Spleen (tissue), 11 donors: ENCODE measurements at regions not wholly inside any gene's neighbourhood (a gene's known extent, or its start where the extent isn't known, plus 50 kb on each side); places are given as distances from the start of the nearest gene placed in this dataset.

Source experiments
- DNase-seq: peaks from one replicate; pipeline ENCODE4 v3.0.0-alpha.2; 2020
- H3K27ac ChIP-seq, 8 donors: fragments of 200-600 bp; sonication (generic) in 7 of 8; 1 replicate in 4 of 8; 2 replicates in 4 of 8; pipeline versions ENCODE4 v1.5.0 to v1.8.0; 2016 to 2021; ENCODE audit warnings: inconsistent platforms in 4 of 8, mild to moderate bottlenecking in 4 of 8, moderate library complexity in 1 of 8
- H3K27me3 ChIP-seq, 7 donors: fragments of 200-600 bp; sonication (generic) in 6 of 7; replicated peaks in 1 of 7; 1 replicate in 4 of 7; 2 replicates in 3 of 7; pipeline versions ENCODE4 v1.5.0 to v1.8.0; 2016 to 2021; ENCODE audit warnings: inconsistent platforms in 3 of 7, mild to moderate bottlenecking in 1 of 7
- H3K36me3 ChIP-seq, 6 donors: fragments of 200-600 bp; sonication (generic) in 5 of 6; 1 replicate in 4 of 6; 2 replicates in 2 of 6; pipeline versions ENCODE4 v1.5.0 to v1.8.0; 2016 to 2021; ENCODE audit warnings: inconsistent platforms in 2 of 6
- H3K4me1 ChIP-seq, 6 donors: fragments of 200-600 bp; sonication (generic) in 5 of 6; 1 replicate in 3 of 6; 2 replicates in 3 of 6; pipeline versions ENCODE4 v1.5.0 to v1.8.0; 2016 to 2021; ENCODE audit warnings: inconsistent platforms in 3 of 6
- H3K4me3 ChIP-seq, 8 donors: fragments of 200-600 bp; sonication (generic) in 7 of 8; 1 replicate in 4 of 8; 2 replicates in 4 of 8; pipeline versions ENCODE4 v1.5.0 to v1.8.0; 2016 to 2021; ENCODE audit warnings: inconsistent platforms in 4 of 8, mild to moderate bottlenecking in 4 of 8, moderate library complexity in 2 of 8
- H3K9me3 ChIP-seq, 8 donors: fragments of 200-600 bp; sonication (generic) in 7 of 8; 1 replicate in 4 of 8; 2 replicates in 4 of 8; pipeline versions ENCODE4 v1.5.0 to v1.8.0; 2016 to 2021; ENCODE audit warnings: inconsistent platforms in 4 of 8
- CTCF ChIP-seq, 11 experiments: fragments of 200-600 bp in 7 of 11; fragments of 450-650 bp in 4 of 11; sonication (generic) in 4 of 11; IDR thresholded peaks in 8 of 11; conservative IDR thresholded peaks in 3 of 11; 1 replicate in 7 of 11; 2 replicates in 4 of 11; pipeline versions ENCODE4 v1.4.0 to v1.8.0; 2016 to 2021; ENCODE audit warnings: antibody characterized with exemption in 11 of 11, inconsistent platforms in 4 of 11, mild to moderate bottlenecking in 1 of 11
- POLR2A ChIP-seq, 3 donors: fragments of 450-650 bp; IDR thresholded peaks; one replicate each; pipeline ENCODE4 v1.5.1; 2017; ENCODE audit warnings: antibody characterized with exemption in 3 of 3, mild to moderate bottlenecking in 1 of 3
- POLR2AphosphoS5 ChIP-seq, 3 donors: sonication (generic); formaldehyde crosslinking; IDR thresholded peaks; one replicate each; pipeline ENCODE4 v1.5.1; 2017; ENCODE audit warnings: antibody characterized with exemption in 3 of 3
- WGBS, 5 donors: extraction: QIAGEN DNeasy Blood & Tissue Kit in 3 of 5; methylation state at CpG; one replicate each; pipeline versions ENCODE4 v1.1.5 to v1.1.7; 2013 to 2018; 5-methylcytosine and 5-hydroxymethylcytosine counted together
- intact Hi-C: fragments of 100-400 bp; cut with DNase I; formaldehyde crosslinking; loops from one replicate; pipeline ENCODE4 v1.15.0; 2023; ENCODE audit warnings: low total_unique reads
- donor health status: healthy with polysubstance abuse.
- donor health status: DM: no; HTN: no; CAD: no; lungs with moderate emphysema.
- donor health status: DM: no; HTN: no; CAD: no.
- donor health status: Bipolar disorder and iron deficiency.
- donor health status: healthy.
- donor health status: DM: no; HTN: no; CAD: no.
- donor health status: DM: yes; HTN: yes; CAD: no.

DNA sequence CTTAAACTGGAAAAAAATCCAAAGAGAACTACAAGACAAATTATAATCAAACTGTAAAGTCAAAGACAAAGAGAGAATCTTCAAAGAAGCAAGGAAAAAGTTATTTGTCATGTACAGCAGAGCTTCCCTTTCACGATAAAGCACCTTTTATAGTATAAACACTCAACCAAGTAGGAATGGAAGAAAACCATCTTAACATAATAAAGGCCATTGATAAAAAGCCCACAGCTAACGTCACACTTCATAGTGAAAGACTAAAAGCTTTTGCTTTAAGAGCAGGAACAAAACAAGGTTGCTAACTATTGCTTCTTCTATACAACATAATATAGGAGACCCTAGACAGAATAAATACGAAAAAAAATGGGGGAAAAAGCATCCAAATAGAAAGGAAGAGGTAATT, 595.7 kb upstream of the POU3F4 start:
- no peaks in the 10 kb centered on the region for H3K9me3 ChIP-seq
- DNase-seq = no peak
- intact Hi-C loops = no loop called here
- no peak overlapping the region for H3K27ac ChIP-seq
- H3K27me3 ChIP-seq = no peaks in the 10 kb centered on the region
- 29 to 47% (median 40%) methylated on average over 3 of the region's 3 CpGs for WGBS, 5 donors
- no peaks in the 10 kb centered on the region for H3K4me1 ChIP-seq
- TF ChIP-seq CTCF (IDR thresholded peaks at IDR 0.05 in 8 of 11, conservative IDR thresholded peaks at IDR 0.05 in 3 of 11) = no peak
- no peak for TF ChIP-seq POLR2AphosphoS5 (IDR thresholded peaks at IDR 0.05)
- no peak for TF ChIP-seq POLR2A (IDR thresholded peaks at IDR 0.05)
- no peaks in the 10 kb centered on the region for H3K36me3 ChIP-seq
- no peak overlapping the region for H3K4me3 ChIP-seq

DNA sequence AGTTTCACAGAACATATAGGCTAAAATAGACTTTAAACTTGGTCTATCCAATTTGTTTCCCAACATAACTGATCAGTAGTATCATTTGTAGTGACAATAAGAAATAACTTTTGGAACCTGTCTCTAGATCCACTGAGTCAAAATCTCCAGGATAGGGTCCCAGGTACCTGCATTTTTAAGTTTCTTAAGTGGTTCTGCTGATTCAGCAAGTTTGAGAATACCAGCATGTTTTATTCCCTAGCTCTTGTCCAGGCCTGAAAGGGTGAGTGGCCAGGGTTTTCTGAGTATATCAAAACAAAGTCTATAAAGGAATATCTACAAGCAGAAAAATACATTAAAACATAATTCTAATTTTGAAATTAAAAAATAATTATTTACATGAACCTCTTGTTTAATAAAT, 573.1 kb upstream of the POU3F4 start:
- Histone ChIP-seq H3K36me3 (no peaks in the 10 kb centered on the region), H3K27ac (no peak overlapping the region), H3K9me3 (peaks cover 0 to 5% (median 0%) of the 10 kb centered on the region in 8 donors), H3K4me3 (no peak overlapping the region), H3K27me3 (no peaks in the 10 kb centered on the region), H3K4me1 (no peaks in the 10 kb centered on the region)
- DNase-seq = no peak
- intact Hi-C loops = no loop called here
- TF ChIP-seq POLR2A (IDR thresholded peaks at IDR 0.05) = no peak
- no peak for TF ChIP-seq POLR2AphosphoS5 (IDR thresholded peaks at IDR 0.05)
- no peak for TF ChIP-seq CTCF (IDR thresholded peaks at IDR 0.05 in 8 of 11, conservative IDR thresholded peaks at IDR 0.05 in 3 of 11)

- WGBS, 5 donors = 64 to 82% (median 78%) methylated on average over 3 of the region's 3 CpGs
- no peak overlapping the region for H3K27ac ChIP-seq
- no peaks in the 10 kb centered on the region for H3K36me3 ChIP-seq
- no peak overlapping the region for H3K4me3 ChIP-seq
- no peak for DNase-seq
- H3K4me1 ChIP-seq = no peaks in the 10 kb centered on the region
- no peak for TF ChIP-seq POLR2A (IDR thresholded peaks at IDR 0.05)
- no peak for TF ChIP-seq CTCF (IDR thresholded peaks at IDR 0.05 in 8 of 11, conservative IDR thresholded peaks at IDR 0.05 in 3 of 11)
- no peak for TF ChIP-seq POLR2AphosphoS5 (IDR thresholded peaks at IDR 0.05)
- peaks cover 0 to 4% (median 0%) of the 10 kb centered on the region in 7 donors for H3K27me3 ChIP-seq
- intact Hi-C loops = no loop called here
- H3K9me3 ChIP-seq = peaks cover 0 to 21% (median 0%) of the 10 kb centered on the region in 8 donors
Measured at GRCh38 chrX:82945332-82945731, 562.8 kb upstream of the POU3F4 start.

DNA sequence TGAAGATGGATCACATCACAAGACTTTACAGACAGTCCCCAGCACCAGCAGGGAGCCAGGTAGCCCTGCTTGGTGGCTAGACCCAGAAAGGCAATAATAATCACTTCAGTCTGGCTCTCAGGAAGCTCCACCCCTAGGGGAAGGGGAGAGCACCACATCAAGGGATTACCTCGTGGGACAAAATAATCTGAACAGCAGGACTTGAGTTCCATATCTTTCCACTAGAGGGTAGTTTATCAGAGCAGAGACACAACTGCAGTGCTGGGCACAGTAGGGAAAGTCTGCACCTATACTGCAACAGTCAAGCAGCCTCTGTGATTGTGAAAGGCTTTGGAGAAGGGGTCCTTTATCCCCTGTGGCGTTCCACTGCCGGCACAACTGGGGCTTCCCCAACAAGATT, 547.0 kb upstream of the POU3F4 start:
- DNase-seq = no peak
- 22 to 40% (median 23%) methylated on average over 2 to 3 of the region's 3 CpGs; no CpG with 5 or more reads in 1 of the 5 donors for WGBS, 5 donors
- Histone ChIP-seq H3K27ac (no peak overlapping the region), H3K36me3 (no peaks in the 10 kb centered on the region), H3K4me1 (no peaks in the 10 kb centered on the region), H3K4me3 (no peak overlapping the region), H3K27me3 (no peaks in the 10 kb centered on the region), H3K9me3 (peaks cover 0 to 4% (median 0%) of the 10 kb centered on the region in 8 donors)
- TF ChIP-seq POLR2AphosphoS5 (IDR thresholded peaks at IDR 0.05) (no peak), CTCF (IDR thresholded peaks at IDR 0.05 in 8 of 11, conservative IDR thresholded peaks at IDR 0.05 in 3 of 11) (no peak), POLR2A (IDR thresholded peaks at IDR 0.05) (no peak)
- intact Hi-C loops = no loop called here
